GM23338 (cell line): ENCODE measurements at regions not wholly inside any gene's neighbourhood (a gene's known extent, or its start where the extent isn't known, plus 50 kb on each side); places are given as distances from the start of the nearest gene placed in this dataset.

ENCODE experiments used
- ATAC-seq: fragments of 200-7000 bp; cut with Tn5 transposase; 3 replicates; pipeline ENCODE4 v1.9.1; 2020
- DNase-seq: peaks from one replicate; pipeline ENCODE4 v3.0.0-alpha.2; 2015; ENCODE audit warnings: low spot score
- H2AFZ ChIP-seq: fragments of 200-600 bp; sonication (generic); 2 replicates; pipeline ENCODE4 v1.8.0; 2016; ENCODE audit warnings: antibody characterized with exemption, mild to moderate bottlenecking, moderate library complexity
- H3F3A ChIP-seq: fragments of 200-600 bp; sonication (generic); replicated peaks from 2 replicates; pipeline ENCODE4 v1.8.0; 2017; ENCODE audit warnings: antibody characterized with exemption, mixed run types, low read depth
- H3K27ac ChIP-seq: fragments of 200-600 bp; sonication (generic); 2 replicates; pipeline ENCODE4 v1.6.1; 2016; ENCODE audit warnings: low read depth
- H3K27me3 ChIP-seq: fragments of 200-600 bp; sonication (generic); 2 replicates; pipeline ENCODE4 v1.8.0; 2016; ENCODE audit warnings: mild to moderate bottlenecking, mixed run types, moderate library complexity; ENCODE audit not compliant: insufficient read depth
- H3K36me3 ChIP-seq: fragments of 200-600 bp; sonication (generic); 2 replicates; pipeline ENCODE4 v1.8.0; 2016; ENCODE audit warnings: mild to moderate bottlenecking; ENCODE audit not compliant: insufficient read depth
- H3K4me1 ChIP-seq: fragments of 200-600 bp; sonication (generic); 2 replicates; pipeline ENCODE4 v1.8.0; 2016; ENCODE audit warnings: mild to moderate bottlenecking, moderate library complexity; ENCODE audit not compliant: insufficient read depth
- H3K4me2 ChIP-seq: fragments of 200-600 bp; sonication (generic); 2 replicates; pipeline ENCODE4 v1.7.1; 2017; ENCODE audit warnings: mixed run types
- H3K4me3 ChIP-seq: fragments of 200-600 bp; sonication (generic); 2 replicates; pipeline ENCODE4 v1.6.1; 2016; ENCODE audit warnings: mixed run types
- H3K79me2 ChIP-seq: fragments of 200-600 bp; sonication (generic); replicated peaks from 2 replicates; pipeline ENCODE4 v1.8.0; 2017; ENCODE audit warnings: mild to moderate bottlenecking; ENCODE audit not compliant: insufficient read depth
- H3K9me2 ChIP-seq: fragments of 200-600 bp; sonication (generic); 2 replicates; pipeline ENCODE4 v1.8.0; 2017; ENCODE audit not compliant: insufficient read depth
- H4K20me1 ChIP-seq: fragments of 200-600 bp; sonication (generic); replicated peaks from 2 replicates; pipeline ENCODE4 v1.8.0; 2017; ENCODE audit warnings: mild to moderate bottlenecking; ENCODE audit not compliant: insufficient read depth
- H3K27ac Mint-ChIP-seq: 2 replicates; pipeline ENCODE4 v1.8.0; 2020; ENCODE audit warnings: inconsistent platforms, mild to moderate bottlenecking, moderate library complexity, mixed read lengths
- H3K27me3 Mint-ChIP-seq: 3 replicates; pipeline ENCODE4 v1.8.0; 2022; ENCODE audit warnings: low read depth, mild to moderate bottlenecking, moderate library complexity, mixed read lengths, inconsistent platforms; ENCODE audit not compliant: insufficient read depth, poor library complexity
- H3K36me3 Mint-ChIP-seq: 3 replicates; pipeline ENCODE4 v1.8.0; 2021; ENCODE audit warnings: low read depth, mild to moderate bottlenecking, inconsistent platforms, moderate library complexity, mixed read lengths
- H3K4me1 Mint-ChIP-seq: 3 replicates; pipeline ENCODE4 v1.8.0; 2020; ENCODE audit warnings: mild to moderate bottlenecking, inconsistent platforms, mixed read lengths
- H3K4me3 Mint-ChIP-seq: 3 replicates; pipeline ENCODE4 v1.8.0; 2021; ENCODE audit warnings: moderate library complexity, mild to moderate bottlenecking, inconsistent platforms, mixed read lengths
- H3K9me3 Mint-ChIP-seq: 3 replicates; pipeline ENCODE4 v1.8.0; 2020; ENCODE audit warnings: moderate library complexity, mild to moderate bottlenecking, inconsistent platforms, mixed read lengths
- CTCF ChIP-seq, 2 experiments: fragments of 200-600 bp in 1 of 2; sonication (generic) in 1 of 2; conservative IDR thresholded peaks; 2 replicates each; pipeline versions ENCODE4 v1.5.1 to v1.6.1; 2016 to 2017; ENCODE audit warnings: antibody characterized with exemption in 2 of 2, low read depth in 2 of 2, mild to moderate bottlenecking in 2 of 2, moderate library complexity in 1 of 2
- EZH2 ChIP-seq: fragments of 200-600 bp; sonication (generic); IDR thresholded peaks from one replicate; pipeline ENCODE4 v1.8.0; 2017; ENCODE audit warnings: antibody characterized with exemption, mild to moderate bottlenecking, low read depth; ENCODE audit not compliant: unreplicated experiment
- EZH2phosphoT487 ChIP-seq: fragments of 200-600 bp; sonication (generic); IDR thresholded peaks from one replicate; pipeline ENCODE4 v1.8.1; 2018; ENCODE audit warnings: antibody characterized with exemption; ENCODE audit not compliant: unreplicated experiment
- JUNB ChIP-seq: IDR thresholded peaks from one replicate; pipeline ENCODE4 v1.6.1; 2016; ENCODE audit warnings: antibody characterized with exemption; ENCODE audit not compliant: unreplicated experiment
- NANOG ChIP-seq: IDR thresholded peaks from 2 replicates; pipeline ENCODE4 v1.6.1; 2016; ENCODE audit warnings: antibody characterized with exemption, borderline replicate concordance
- POLR2AphosphoS5 ChIP-seq: IDR thresholded peaks from 2 replicates; pipeline ENCODE4 v1.6.1; 2016; ENCODE audit warnings: antibody characterized with exemption, low read depth
- STAT1 ChIP-seq: IDR thresholded peaks from one replicate; pipeline ENCODE4 v1.6.1; 2016; ENCODE audit warnings: antibody characterized with exemption; ENCODE audit not compliant: unreplicated experiment
- ZNF114 ChIP-seq: fragments of 250-450 bp; sonication (Bioruptor Pico); IDR thresholded peaks from 2 replicates; pipeline ENCODE4 v1.5.0; 2020; ENCODE audit warnings: mild to moderate bottlenecking, moderate library complexity
- ZNF331 ChIP-seq: fragments of 250-450 bp; sonication (Bioruptor Pico); IDR thresholded peaks from 2 replicates; pipeline ENCODE4 v1.5.0; 2020; ENCODE audit warnings: low read depth, mild to moderate bottlenecking, moderate library complexity
- ZNF462 ChIP-seq: fragments of 250-450 bp; sonication (Bioruptor Pico); IDR thresholded peaks from 2 replicates; pipeline ENCODE4 v1.5.0; 2020; ENCODE audit warnings: mild to moderate bottlenecking, moderate library complexity
- TF ChIP-seq, protein P1 (sequence below): IDR thresholded peaks from 2 replicates; pipeline ENCODE4 v1.6.1; 2016; ENCODE audit warnings: antibody characterized with exemption

DNA sequence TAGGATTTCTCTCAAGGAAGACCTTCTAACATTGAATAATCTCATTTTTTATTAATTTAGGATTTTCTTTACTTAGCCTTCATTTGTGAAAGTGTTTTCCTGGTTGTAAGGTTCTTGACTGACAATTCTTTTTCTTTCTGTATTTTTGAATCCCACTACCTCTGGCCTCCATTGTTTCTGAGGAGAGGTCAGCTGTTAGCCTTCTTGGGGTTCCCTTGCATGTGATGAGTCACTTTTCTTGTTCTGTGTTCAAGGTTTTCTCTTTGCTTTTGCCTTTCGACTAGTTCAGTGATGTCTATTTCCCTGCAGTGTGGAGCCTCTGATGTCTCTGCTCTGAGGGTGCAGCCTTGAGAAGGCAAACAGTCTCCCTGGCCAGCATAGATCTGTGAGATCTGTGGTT, 304.1 kb upstream of the ZNF32 start:
- no peak for TF ChIP-seq NANOG
- TF ChIP-seq ZNF114 (CRISPR knock-in tag), result no peak
- no peak for TF ChIP-seq POLR2AphosphoS5
- TF ChIP-seq ZNF331 (CRISPR knock-in tag), result no peak
- no peak for TF ChIP-seq CTCF (conservative IDR thresholded peaks at IDR 0.05; ENCODE audit: low read depth in 2 of 2)
- TF ChIP-seq, protein P1, sequence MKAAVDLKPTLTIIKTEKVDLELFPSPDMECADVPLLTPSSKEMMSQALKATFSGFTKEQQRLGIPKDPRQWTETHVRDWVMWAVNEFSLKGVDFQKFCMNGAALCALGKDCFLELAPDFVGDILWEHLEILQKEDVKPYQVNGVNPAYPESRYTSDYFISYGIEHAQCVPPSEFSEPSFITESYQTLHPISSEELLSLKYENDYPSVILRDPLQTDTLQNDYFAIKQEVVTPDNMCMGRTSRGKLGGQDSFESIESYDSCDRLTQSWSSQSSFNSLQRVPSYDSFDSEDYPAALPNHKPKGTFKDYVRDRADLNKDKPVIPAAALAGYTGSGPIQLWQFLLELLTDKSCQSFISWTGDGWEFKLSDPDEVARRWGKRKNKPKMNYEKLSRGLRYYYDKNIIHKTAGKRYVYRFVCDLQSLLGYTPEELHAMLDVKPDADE, result no peak

DNA sequence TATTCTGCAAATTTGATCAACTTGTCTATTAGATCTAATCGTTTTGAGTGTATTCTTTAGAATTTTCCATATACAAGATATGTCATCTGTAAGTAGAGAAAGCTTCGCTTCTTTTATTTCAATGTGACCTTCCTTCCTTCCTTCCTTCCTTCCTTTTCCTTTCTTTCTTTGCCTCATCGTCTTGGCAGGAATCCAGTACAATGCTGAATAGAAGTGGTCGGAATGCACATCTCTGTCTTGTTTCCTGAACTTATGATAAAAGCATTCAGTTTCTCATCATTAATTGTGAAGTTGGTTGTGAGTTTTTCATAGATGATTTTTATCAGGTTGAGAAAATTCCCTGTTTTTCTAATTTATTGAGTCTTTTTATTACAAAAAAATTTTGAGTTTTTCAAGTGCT, 300.7 kb upstream of the ZNF32 start:
- H3K4me1 ChIP-seq, result no peaks in the 10 kb centered on the region
- ATAC-seq (no peak), DNase-seq (no peak)
- no peaks in the 10 kb centered on the region for H3K27me3 ChIP-seq
- H4K20me1 ChIP-seq, result no peaks in the 10 kb centered on the region
- no peaks in the 10 kb centered on the region for H3K36me3 ChIP-seq
- Mint-ChIP-seq H3K9me3 (peaks cover 8% of the 10 kb centered on the region; the same call in 2 of the 3 replicates), H3K27me3 (peaks cover 2% of the 10 kb centered on the region), H3K27ac (no peak overlapping the region), H3K4me1 (no peaks in the 10 kb centered on the region; the same call in 2 of the 3 replicates), H3K4me3 (no peak overlapping the region), H3K36me3 (no peaks in the 10 kb centered on the region)
- H2AFZ ChIP-seq, result no peak overlapping the region
- H3K9me2 ChIP-seq, result no peaks in the 10 kb centered on the region
- no peaks in the 10 kb centered on the region for H3K79me2 ChIP-seq
- H3K27ac ChIP-seq, result no peak overlapping the region
- H3K4me2 ChIP-seq, result no peak overlapping the region
- H3F3A ChIP-seq, result no peaks in the 10 kb centered on the region
- no peak overlapping the region for H3K4me3 ChIP-seq
- TF ChIP-seq NANOG, result no peak
- TF ChIP-seq STAT1, result no peak
- TF ChIP-seq ZNF462 (CRISPR knock-in tag), result no peak
- no peak for TF ChIP-seq JUNB
- no peak for TF ChIP-seq CTCF (conservative IDR thresholded peaks at IDR 0.05; ENCODE audit: low read depth in 2 of 2)
- TF ChIP-seq EZH2phosphoT487, result no peak
- no peak for TF ChIP-seq EZH2

More for the DNA sequence above, 304.1 kb upstream of the ZNF32 start:
- Histone ChIP-seq H3K9me2 (no peaks in the 10 kb centered on the region; the same call in 1 of the 2 replicates), H2AFZ (no peak overlapping the region), H3K27ac (no peak overlapping the region), H3F3A (no peaks in the 10 kb centered on the region), H3K4me2 (no peak overlapping the region), H3K4me1 (0 out of 2 replicates have a peak, but pooled peaks cover 3% of the 10 kb centered on the region), H4K20me1 (no peaks in the 10 kb centered on the region), H3K27me3 (no peaks in the 10 kb centered on the region), H3K79me2 (no peaks in the 10 kb centered on the region), H3K36me3 (no peaks in the 10 kb centered on the region), H3K4me3 (no peak overlapping the region)
- H3K27me3 Mint-ChIP-seq, result peaks cover 6% of the 10 kb centered on the region
- ATAC-seq (no peak), DNase-seq (no peak)
- no peak overlapping the region for H3K4me3 Mint-ChIP-seq
- peaks cover 11% of the 10 kb centered on the region for H3K4me1 Mint-ChIP-seq
- H3K36me3 Mint-ChIP-seq, result no peaks in the 10 kb centered on the region
- no peak overlapping the region for H3K27ac Mint-ChIP-seq
- H3K9me3 Mint-ChIP-seq, result peaks cover 8% of the 10 kb centered on the region
